ENCODE measurements at regions not wholly inside any gene's neighbourhood (a gene's known extent, or its start where the extent isn't known, plus 50 kb on each side); places are given as distances from the start of the nearest gene placed in this dataset.
"Not testable (repeated sequence)": the region's sequence is repeated elsewhere in the genome, so short reads cannot be mapped to it uniquely, and the experiment has no call there.

GRCh38 chr10:15921423-15921945, 61.2 kb upstream of the MINDY3 start:
- DNase-seq (ENCODE audit: low spot score); in situ Hi-C loops (cut with MboI; ENCODE audit: low sequenced_read_pairs, unreplicated experiment): not testable (repeated sequence)

GRCh38 chr10:15931376-15931775, 71.1 kb upstream of the MINDY3 start:
- TF ChIP-seq CTCF (IDR thresholded peaks at IDR 0.05; ENCODE audit: borderline replicate concordance, control extremely low read depth, extremely low read depth, insufficient read depth, missing control alignments) = no peak
- no peak for DNase-seq (ENCODE audit: low spot score)
- in situ Hi-C loops (cut with MboI; ENCODE audit: low sequenced_read_pairs, unreplicated experiment) = no loop called here

- in situ Hi-C loops (cut with MboI; ENCODE audit: low sequenced_read_pairs, unreplicated experiment); DNase-seq (ENCODE audit: low spot score): not testable (repeated sequence)
These were observed 79.2 kb upstream of the MINDY3 start for GRCh38 chr10:15939543-15939942.

GRCh38 chr10:15943426-15943825, 83.1 kb upstream of the MINDY3 start:
- no peak for TF ChIP-seq CTCF (IDR thresholded peaks at IDR 0.05; ENCODE audit: borderline replicate concordance, control extremely low read depth, extremely low read depth, insufficient read depth, missing control alignments)
- in situ Hi-C loops (cut with MboI; ENCODE audit: low sequenced_read_pairs, unreplicated experiment) = no loop called here

GRCh38 chr10:15954188-15954587, 93.9 kb upstream of the MINDY3 start:
- in situ Hi-C loops (cut with MboI; ENCODE audit: low sequenced_read_pairs, unreplicated experiment) = no loop called here
- TF ChIP-seq CTCF (IDR thresholded peaks at IDR 0.05; ENCODE audit: borderline replicate concordance, control extremely low read depth, extremely low read depth, insufficient read depth, missing control alignments) = no peak
- no peak for DNase-seq (ENCODE audit: low spot score)

More at GRCh38 chr10:15943426-15943825, 83.1 kb upstream of the MINDY3 start:
- DNase-seq (ENCODE audit: low spot score) = no peak

GRCh38 chr10:15960277-15960676, 100.0 kb upstream of the MINDY3 start:
- no peak for DNase-seq (ENCODE audit: low spot score)
- in situ Hi-C loops (cut with MboI; ENCODE audit: low sequenced_read_pairs, unreplicated experiment) = no loop called here
- TF ChIP-seq CTCF (IDR thresholded peaks at IDR 0.05; ENCODE audit: borderline replicate concordance, control extremely low read depth, extremely low read depth, insufficient read depth, missing control alignments) = no peak

- DNase-seq (ENCODE audit: low spot score); in situ Hi-C loops (cut with MboI; ENCODE audit: low sequenced_read_pairs, unreplicated experiment): not testable (repeated sequence)
These were observed 112.4 kb upstream of the MINDY3 start for GRCh38 chr10:15972736-15973135.

- in situ Hi-C loops (cut with MboI; ENCODE audit: low sequenced_read_pairs, unreplicated experiment) = no loop called here
- TF ChIP-seq CTCF (IDR thresholded peaks at IDR 0.05; ENCODE audit: borderline replicate concordance, control extremely low read depth, extremely low read depth, insufficient read depth, missing control alignments) = no peak
- no peak for DNase-seq (ENCODE audit: low spot score)
These were observed 125.4 kb upstream of the MINDY3 start for GRCh38 chr10:15985690-15986089.

Measured in GM13976 (cell line).